WTC11 (cell line): ENCODE measurements at regions not wholly inside any gene's neighbourhood (a gene's known extent, or its start where the extent isn't known, plus 50 kb on each side); places are given as distances from the start of the nearest gene placed in this dataset.
"Not testable (repeated sequence)": the region's sequence is repeated elsewhere in the genome, so short reads cannot be mapped to it uniquely, and the experiment has no call there.

ENCODE experiments used
- ATAC-seq: fragments of 200-7000 bp; cut with Tn5 transposase; 2 replicates; pipeline ENCODE4 v1.10.0; 2021; ENCODE audit warnings: mild to moderate bottlenecking, moderate library complexity
- CTCF ChIA-PET: fragments of 300-600 bp; sonication (Branson Sonifier 250); formaldehyde crosslinking; loops from one replicate; lab custom pipeline; 2021; ENCODE audit warnings: antibody characterized with exemption; lab: Charles Lee
- POLR2A ChIA-PET: fragments of 350-600 bp; sonication (Branson Sonifier 250); formaldehyde crosslinking; loops from one replicate; lab custom pipeline; 2021; ENCODE audit warnings: antibody characterized with exemption; lab: Charles Lee
- DNase-seq: peaks from one replicate; pipeline ENCODE4 v3.0.0; 2021; ENCODE audit warnings: low spot score
- H3K27ac Mint-ChIP-seq: 2 replicates; pipeline ENCODE4 v1.8.0; 2021; ENCODE audit warnings: mixed read lengths
- H3K27me3 Mint-ChIP-seq: 2 replicates; pipeline ENCODE4 v1.8.0; 2021; ENCODE audit warnings: low read depth, mild to moderate bottlenecking, moderate library complexity, mixed read lengths
- H3K36me3 Mint-ChIP-seq: 2 replicates; pipeline ENCODE4 v1.8.0; 2021; ENCODE audit warnings: mixed read lengths
- H3K4me1 Mint-ChIP-seq: 2 replicates; pipeline ENCODE4 v1.8.0; 2022; ENCODE audit warnings: mixed read lengths
- H3K4me3 Mint-ChIP-seq: 2 replicates; pipeline ENCODE4 v1.8.0; 2021; ENCODE audit warnings: mild to moderate bottlenecking, moderate library complexity, mixed read lengths
- H3K9me3 Mint-ChIP-seq: 2 replicates; pipeline ENCODE4 v1.8.0; 2021; ENCODE audit warnings: mixed read lengths
- PRDM15 ChIP-seq: sonication (generic); formaldehyde crosslinking; IDR thresholded peaks from 2 replicates; pipeline ENCODE4 v1.8.0; 2022; ENCODE audit warnings: missing genetic modification reagents
- ZNF219 ChIP-seq: sonication (generic); formaldehyde crosslinking; IDR thresholded peaks from 2 replicates; pipeline ENCODE4 v1.8.0; 2023; ENCODE audit warnings: missing genetic modification reagents, mild to moderate bottlenecking, borderline replicate concordance
- ZNF232 ChIP-seq: sonication (generic); formaldehyde crosslinking; IDR thresholded peaks from 2 replicates; pipeline ENCODE4 v1.8.0; 2022; ENCODE audit warnings: mild to moderate bottlenecking, missing genetic modification reagents
- ZNF396 ChIP-seq: fragments of 250-450 bp; sonication (Bioruptor Pico); IDR thresholded peaks from 2 replicates; pipeline ENCODE4 v1.8.0; 2021; ENCODE audit warnings: mild to moderate bottlenecking, moderate library complexity, borderline replicate concordance
- ZNF423 ChIP-seq: fragments of 250-450 bp; sonication (Bioruptor Pico); IDR thresholded peaks from 2 replicates; pipeline ENCODE4 v2.1.2; 2022; ENCODE audit warnings: mild to moderate bottlenecking, moderate library complexity
- TF ChIP-seq, protein P1 (sequence below): fragments of 250-450 bp; sonication (Bioruptor Pico); IDR thresholded peaks from 2 replicates; pipeline ENCODE4 v1.9.0; 2021; ENCODE audit warnings: mild to moderate bottlenecking, borderline replicate concordance
- TF ChIP-seq, protein P2 (sequence below): fragments of 250-450 bp; sonication (Bioruptor Pico); IDR thresholded peaks from 2 replicates; pipeline ENCODE4 v1.8.0; 2021; ENCODE audit warnings: mild to moderate bottlenecking
- TF ChIP-seq, protein P3 (sequence below): sonication (generic); formaldehyde crosslinking; IDR thresholded peaks from 2 replicates; pipeline ENCODE4 v1.8.0; 2023; ENCODE audit warnings: missing genetic modification reagents, mild to moderate bottlenecking, borderline replicate concordance

GRCh38 chr12:131386781-131387180 is 324.1 kb upstream of the SFSWAP start (continued):
- TF ChIP-seq, protein P1, sequence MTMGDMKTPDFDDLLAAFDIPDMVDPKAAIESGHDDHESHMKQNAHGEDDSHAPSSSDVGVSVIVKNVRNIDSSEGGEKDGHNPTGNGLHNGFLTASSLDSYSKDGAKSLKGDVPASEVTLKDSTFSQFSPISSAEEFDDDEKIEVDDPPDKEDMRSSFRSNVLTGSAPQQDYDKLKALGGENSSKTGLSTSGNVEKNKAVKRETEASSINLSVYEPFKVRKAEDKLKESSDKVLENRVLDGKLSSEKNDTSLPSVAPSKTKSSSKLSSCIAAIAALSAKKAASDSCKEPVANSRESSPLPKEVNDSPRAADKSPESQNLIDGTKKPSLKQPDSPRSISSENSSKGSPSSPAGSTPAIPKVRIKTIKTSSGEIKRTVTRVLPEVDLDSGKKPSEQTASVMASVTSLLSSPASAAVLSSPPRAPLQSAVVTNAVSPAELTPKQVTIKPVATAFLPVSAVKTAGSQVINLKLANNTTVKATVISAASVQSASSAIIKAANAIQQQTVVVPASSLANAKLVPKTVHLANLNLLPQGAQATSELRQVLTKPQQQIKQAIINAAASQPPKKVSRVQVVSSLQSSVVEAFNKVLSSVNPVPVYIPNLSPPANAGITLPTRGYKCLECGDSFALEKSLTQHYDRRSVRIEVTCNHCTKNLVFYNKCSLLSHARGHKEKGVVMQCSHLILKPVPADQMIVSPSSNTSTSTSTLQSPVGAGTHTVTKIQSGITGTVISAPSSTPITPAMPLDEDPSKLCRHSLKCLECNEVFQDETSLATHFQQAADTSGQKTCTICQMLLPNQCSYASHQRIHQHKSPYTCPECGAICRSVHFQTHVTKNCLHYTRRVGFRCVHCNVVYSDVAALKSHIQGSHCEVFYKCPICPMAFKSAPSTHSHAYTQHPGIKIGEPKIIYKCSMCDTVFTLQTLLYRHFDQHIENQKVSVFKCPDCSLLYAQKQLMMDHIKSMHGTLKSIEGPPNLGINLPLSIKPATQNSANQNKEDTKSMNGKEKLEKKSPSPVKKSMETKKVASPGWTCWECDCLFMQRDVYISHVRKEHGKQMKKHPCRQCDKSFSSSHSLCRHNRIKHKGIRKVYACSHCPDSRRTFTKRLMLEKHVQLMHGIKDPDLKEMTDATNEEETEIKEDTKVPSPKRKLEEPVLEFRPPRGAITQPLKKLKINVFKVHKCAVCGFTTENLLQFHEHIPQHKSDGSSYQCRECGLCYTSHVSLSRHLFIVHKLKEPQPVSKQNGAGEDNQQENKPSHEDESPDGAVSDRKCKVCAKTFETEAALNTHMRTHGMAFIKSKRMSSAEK (CRISPR knock-in tag), result no peak
- TF ChIP-seq, all 79 proteins: peak for 0

- CTCF ChIA-PET, result interaction anchor here (0.9 to 2.2 kb wide), 6 partner anchors 49 to 283 kb away, joined by 3 to 6 read pairs (median 3); no protein-coding TSS in a partner anchor
- TF ChIP-seq PRDM15 (CRISPR knock-in tag) (no peak), ZNF219 (no peak), ZNF423 (peak; percentile 64)
- H3K9me3 Mint-ChIP-seq, result no peaks in the 10 kb centered on the region
- H3K36me3 Mint-ChIP-seq, result no peaks in the 10 kb centered on the region
- no peaks in the 10 kb centered on the region for H3K27me3 Mint-ChIP-seq
- DNase-seq, result no peak
- ATAC-seq, result no peak
- H3K4me1 Mint-ChIP-seq, result peaks cover 16% of the 10 kb centered on the region
- POLR2A ChIA-PET, result interaction anchor here (1.0 kb wide), 1 partner anchor 67 kb away, joined by 3 read pairs; no protein-coding TSS in a partner anchor
- H3K4me3 Mint-ChIP-seq, result no peak overlapping the region
- no peak overlapping the region for H3K27ac Mint-ChIP-seq
These were observed 323.4 kb upstream of the SFSWAP start for GRCh38 chr12:131387281-131388163.

GRCh38 chr12:131388164-131389053 is 322.5 kb upstream of the SFSWAP start:
- not testable (repeated sequence) for H3K36me3 Mint-ChIP-seq, H3K27me3 Mint-ChIP-seq, H3K27ac Mint-ChIP-seq, DNase-seq, H3K9me3 Mint-ChIP-seq, H3K4me3 Mint-ChIP-seq
- ChIA-PET POLR2A (interaction anchor here (1.0 kb wide), 1 partner anchor 66 kb away, joined by 3 read pairs; no protein-coding TSS in a partner anchor), CTCF (interaction anchor here (0.9 to 2.0 kb wide), 5 partner anchors 49 to 256 kb away, joined by 3 to 6 read pairs (median 3); no protein-coding TSS in a partner anchor)
- peak; percentile 13; the same call in 1 of the 2 replicates for ATAC-seq
- peaks cover 16% of the 10 kb centered on the region for H3K4me1 Mint-ChIP-seq

- ChIA-PET CTCF (interaction anchor here (1.0 to 2.0 kb wide), 5 partner anchors 65 to 273 kb away, joined by 3 to 6 read pairs (median 4); no protein-coding TSS in a partner anchor), POLR2A (no interaction called here)
- H3K27ac Mint-ChIP-seq, result no peak overlapping the region; the same call in 1 of the 2 replicates
These were observed 321.6 kb upstream of the SFSWAP start for GRCh38 chr12:131389054-131390013.

More at GRCh38 chr12:131389054-131390013, 321.6 kb upstream of the SFSWAP start:
- H3K27me3 Mint-ChIP-seq, result peaks cover 6% of the 10 kb centered on the region; the same call in 1 of the 2 replicates
- DNase-seq (no peak), ATAC-seq (no peak)
- H3K9me3 Mint-ChIP-seq, result peaks cover 6% of the 10 kb centered on the region
- H3K36me3 Mint-ChIP-seq, result peaks cover 4% of the 10 kb centered on the region; the same call in 1 of the 2 replicates
- peaks cover 16% of the 10 kb centered on the region for H3K4me1 Mint-ChIP-seq
- TF ChIP-seq ZNF396 (no peak), ZNF232 (CRISPR knock-in tag) (no peak)
- TF ChIP-seq, protein P2, sequence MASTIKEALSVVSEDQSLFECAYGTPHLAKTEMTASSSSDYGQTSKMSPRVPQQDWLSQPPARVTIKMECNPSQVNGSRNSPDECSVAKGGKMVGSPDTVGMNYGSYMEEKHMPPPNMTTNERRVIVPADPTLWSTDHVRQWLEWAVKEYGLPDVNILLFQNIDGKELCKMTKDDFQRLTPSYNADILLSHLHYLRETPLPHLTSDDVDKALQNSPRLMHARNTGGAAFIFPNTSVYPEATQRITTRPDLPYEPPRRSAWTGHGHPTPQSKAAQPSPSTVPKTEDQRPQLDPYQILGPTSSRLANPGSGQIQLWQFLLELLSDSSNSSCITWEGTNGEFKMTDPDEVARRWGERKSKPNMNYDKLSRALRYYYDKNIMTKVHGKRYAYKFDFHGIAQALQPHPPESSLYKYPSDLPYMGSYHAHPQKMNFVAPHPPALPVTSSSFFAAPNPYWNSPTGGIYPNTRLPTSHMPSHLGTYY (CRISPR knock-in tag), result no peak
- TF ChIP-seq, protein P3, sequence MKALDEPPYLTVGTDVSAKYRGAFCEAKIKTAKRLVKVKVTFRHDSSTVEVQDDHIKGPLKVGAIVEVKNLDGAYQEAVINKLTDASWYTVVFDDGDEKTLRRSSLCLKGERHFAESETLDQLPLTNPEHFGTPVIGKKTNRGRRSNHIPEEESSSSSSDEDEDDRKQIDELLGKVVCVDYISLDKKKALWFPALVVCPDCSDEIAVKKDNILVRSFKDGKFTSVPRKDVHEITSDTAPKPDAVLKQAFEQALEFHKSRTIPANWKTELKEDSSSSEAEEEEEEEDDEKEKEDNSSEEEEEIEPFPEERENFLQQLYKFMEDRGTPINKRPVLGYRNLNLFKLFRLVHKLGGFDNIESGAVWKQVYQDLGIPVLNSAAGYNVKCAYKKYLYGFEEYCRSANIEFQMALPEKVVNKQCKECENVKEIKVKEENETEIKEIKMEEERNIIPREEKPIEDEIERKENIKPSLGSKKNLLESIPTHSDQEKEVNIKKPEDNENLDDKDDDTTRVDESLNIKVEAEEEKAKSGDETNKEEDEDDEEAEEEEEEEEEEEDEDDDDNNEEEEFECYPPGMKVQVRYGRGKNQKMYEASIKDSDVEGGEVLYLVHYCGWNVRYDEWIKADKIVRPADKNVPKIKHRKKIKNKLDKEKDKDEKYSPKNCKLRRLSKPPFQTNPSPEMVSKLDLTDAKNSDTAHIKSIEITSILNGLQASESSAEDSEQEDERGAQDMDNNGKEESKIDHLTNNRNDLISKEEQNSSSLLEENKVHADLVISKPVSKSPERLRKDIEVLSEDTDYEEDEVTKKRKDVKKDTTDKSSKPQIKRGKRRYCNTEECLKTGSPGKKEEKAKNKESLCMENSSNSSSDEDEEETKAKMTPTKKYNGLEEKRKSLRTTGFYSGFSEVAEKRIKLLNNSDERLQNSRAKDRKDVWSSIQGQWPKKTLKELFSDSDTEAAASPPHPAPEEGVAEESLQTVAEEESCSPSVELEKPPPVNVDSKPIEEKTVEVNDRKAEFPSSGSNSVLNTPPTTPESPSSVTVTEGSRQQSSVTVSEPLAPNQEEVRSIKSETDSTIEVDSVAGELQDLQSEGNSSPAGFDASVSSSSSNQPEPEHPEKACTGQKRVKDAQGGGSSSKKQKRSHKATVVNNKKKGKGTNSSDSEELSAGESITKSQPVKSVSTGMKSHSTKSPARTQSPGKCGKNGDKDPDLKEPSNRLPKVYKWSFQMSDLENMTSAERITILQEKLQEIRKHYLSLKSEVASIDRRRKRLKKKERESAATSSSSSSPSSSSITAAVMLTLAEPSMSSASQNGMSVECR (CRISPR knock-in tag), result no peak
- H3K4me3 Mint-ChIP-seq, result no peak overlapping the region
